ENCODE measurements at regions not wholly inside any gene's neighbourhood (a gene's known extent, or its start where the extent isn't known, plus 50 kb on each side); places are given as distances from the start of the nearest gene placed in this dataset.
"Not testable (repeated sequence)": the region's sequence is repeated elsewhere in the genome, so short reads cannot be mapped to it uniquely, and the experiment has no call there.

DNA sequence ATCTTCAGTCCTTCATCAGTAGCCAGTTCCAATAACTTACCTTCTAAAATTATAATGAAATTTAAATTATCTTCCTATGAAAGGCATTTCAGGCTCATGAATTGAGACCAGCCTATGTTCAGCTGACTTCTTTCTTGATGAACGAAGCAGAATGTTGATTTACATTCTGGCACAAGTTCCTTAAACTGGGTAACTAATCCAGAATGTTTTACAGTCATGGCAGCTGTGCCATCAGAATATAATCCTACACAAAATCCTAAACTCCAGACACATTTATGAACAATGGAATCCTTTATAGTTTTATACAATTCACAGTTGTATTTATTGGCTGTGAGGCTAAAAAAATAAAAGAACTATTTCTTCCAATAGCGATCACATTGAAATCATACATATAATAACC lies 97.3 kb upstream of the CPM start:
- DNase-seq: no peak

DNA sequence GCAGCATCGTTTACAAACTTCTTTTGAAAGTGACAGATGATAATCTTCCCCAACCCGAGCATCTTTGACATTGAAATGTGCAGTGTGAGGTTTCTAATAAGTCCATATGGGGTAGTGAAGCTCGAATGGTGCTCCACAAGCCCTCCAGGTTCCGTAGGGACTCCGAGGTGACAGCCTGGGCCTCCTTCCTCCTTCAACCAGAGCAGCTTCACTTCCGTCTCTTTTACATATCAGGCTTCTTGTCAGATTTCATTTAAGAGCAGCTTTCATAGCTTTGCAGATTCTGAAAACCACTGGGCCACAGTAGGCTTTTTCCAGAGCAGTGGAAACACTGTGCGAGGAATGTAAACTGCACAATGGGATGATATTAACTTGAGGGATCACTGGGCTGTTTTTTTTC lies 103.6 kb upstream of the CPM start:
- no peak for DNase-seq

DNA sequence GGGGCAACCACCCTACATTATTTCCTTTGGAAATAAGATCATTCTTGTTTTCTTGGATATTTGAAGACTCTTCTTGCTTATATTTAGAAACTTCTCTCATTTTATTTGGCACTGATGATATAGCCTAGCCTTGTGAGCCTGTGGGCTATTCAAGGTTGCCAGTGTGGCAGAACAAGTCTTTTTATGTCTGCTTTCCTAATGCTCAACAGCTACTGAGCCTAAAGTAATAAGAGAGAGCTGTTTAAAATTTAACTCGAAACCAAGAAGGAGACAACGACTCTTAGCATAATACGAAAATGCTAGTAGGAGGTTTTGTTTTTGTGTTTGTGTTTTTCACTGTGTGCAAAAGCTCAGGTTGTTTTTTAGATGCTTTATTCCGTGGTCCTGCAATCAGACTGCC lies 104.0 kb upstream of the CPM start:
- DNase-seq: no peak

DNA sequence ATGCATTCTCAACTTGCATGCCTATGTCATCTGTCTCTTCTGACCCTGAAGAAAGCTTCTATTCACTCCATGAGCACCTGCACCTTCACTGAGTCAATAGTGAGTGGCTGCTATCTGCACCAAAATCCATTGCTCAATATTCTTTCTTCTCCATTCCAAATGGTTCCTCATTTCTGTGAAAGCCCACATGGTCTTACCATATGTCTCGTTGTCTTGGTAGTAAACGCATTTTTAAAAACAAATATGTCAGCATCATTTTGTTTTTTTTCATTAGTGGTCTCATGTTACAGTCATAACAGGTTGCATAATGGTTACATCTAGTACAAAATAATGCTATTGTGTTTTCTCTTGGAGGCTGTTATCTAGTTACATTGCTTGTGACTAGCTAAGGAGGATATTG lies 106.9 kb upstream of the CPM start:
- no peak for DNase-seq

DNA sequence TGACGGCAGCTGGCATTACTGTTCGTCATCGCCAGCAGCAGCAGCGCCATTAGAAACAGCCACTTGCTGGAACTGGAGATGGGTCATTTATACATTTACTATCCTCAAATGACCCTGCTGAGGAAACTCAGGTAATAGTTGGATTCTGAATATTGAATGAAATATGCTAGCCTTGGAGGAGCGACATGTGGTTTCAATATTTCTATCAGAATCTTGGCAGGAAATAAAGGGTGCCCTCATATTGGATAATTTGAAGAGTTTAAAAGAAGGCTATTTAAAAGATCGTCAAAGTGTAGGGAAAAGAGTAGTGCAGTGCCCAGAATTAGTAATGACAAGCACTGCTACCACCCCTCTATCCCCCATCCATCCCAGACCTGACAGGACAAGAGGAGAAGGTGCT lies 109.6 kb upstream of the CPM start:
- no peak for DNase-seq

DNA sequence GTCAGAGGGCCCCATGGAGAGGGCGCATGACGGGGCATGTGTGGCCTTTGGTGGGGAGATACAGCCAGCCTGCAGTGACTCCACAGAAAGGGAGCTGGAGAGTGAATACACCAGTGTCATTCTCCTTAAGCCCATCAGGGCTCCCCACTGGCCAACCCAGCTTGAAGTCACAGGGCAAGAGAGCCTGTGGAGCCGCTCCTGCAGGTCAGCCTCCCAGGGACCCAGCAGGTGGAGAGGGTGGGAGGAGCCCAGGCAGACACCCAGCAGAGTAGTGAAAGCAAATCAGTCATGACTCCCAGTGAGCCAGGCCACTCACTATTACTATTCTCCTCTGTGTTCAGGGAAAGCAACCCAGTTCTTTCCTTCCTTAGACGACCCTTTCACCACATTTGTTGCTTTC lies 110.0 kb upstream of the CPM start:
- DNase-seq: no peak

DNA sequence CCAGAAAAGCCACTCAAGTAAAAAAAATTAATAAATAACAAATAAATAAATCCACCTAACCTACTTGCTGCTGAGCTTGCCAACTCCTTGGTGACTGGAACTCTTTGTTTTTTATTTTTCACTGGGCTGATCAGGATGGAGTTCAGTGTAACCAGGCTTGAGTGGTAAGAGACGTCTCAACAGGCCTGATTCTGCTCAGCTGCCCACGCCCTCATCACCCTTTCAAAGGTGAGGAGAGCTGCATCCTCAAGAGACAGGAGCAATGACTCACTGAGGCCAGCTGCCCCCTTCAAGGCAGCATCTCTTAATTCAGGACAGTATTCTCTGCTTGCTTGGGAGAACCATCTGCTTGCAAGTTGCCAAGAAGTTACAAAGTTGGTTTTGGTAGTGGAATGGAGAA lies 111.9 kb upstream of the CPM start:
- no peak for DNase-seq

DNA sequence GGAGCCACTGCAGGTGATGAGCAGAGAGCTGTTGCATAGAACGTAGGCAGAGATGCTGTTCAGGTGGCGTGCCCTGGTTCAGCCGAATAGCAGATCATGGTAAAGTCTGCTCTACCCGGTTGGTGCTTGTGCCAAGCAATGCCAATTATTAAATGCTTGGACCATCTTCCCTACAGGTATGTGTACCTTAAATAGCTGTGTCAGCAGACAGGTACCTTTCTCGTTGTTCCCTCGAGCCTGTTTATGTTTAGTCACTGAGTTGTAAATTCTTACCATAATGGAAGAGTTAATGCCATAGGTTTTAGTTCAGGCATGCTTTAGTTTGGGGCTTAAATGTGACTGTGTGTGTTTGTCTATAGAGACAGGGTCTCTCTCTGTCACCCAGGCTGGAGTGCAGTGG lies 112.5 kb upstream of the CPM start:
- no peak for DNase-seq

DNA sequence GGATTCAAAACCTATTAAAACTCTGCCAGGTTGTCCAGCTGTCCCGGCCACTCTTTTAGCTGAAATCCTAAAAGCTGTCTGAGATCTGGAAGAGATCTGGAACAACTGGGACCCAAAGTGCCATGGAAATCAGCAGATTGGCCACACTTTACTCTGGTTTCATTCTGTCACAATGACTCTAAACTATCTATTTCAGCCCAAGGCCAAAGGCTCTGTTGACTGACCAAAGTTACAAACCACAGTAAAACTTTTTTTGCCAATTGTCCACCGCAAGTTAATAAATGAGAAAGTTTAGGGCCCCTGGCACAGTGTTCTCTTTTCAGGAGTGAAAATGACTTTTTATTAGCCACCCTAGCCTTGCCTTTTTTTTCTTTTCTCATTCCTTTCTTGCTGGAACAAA lies 113.4 kb upstream of the CPM start:
- no peak for DNase-seq

DNA sequence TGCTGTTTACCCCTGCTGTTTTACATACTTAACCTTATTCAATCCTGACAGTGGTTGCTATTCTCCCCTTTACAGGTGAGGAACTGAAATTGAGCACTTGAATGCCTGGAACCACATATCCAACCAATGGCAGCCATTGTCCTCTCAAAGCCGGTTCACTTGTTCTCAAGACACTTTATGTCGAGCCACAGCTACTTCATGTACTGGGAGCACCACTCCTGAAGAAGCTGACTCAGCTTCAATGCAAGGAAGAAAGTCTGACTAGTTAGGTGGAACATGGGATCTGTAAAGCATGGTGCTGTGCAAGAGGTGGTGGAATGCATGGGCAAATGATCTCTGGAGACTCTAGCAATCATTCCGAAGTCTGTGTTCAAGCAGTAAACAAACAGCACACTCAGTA lies 113.9 kb upstream of the CPM start:
- DNase-seq: no peak

DNA sequence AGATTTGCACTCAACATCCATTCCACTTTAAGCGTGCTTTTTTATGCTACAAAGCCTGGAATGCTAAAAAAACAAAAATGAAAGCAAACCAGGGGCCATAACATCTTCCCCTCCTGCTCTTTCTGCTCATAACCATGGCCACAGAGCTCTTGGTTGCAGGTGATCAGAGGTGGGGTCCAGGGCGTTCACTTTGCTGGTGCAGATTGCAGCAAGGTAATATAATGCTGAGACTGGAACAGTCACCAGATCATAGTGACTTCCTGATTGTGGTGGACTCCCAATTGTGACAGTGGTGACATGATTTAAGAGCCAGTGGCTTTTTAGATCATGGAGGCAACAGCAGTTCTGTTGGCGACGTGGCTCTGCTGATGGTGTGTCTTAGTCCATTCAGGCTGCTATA lies 115.0 kb upstream of the CPM start:
- no peak for DNase-seq

DNA sequence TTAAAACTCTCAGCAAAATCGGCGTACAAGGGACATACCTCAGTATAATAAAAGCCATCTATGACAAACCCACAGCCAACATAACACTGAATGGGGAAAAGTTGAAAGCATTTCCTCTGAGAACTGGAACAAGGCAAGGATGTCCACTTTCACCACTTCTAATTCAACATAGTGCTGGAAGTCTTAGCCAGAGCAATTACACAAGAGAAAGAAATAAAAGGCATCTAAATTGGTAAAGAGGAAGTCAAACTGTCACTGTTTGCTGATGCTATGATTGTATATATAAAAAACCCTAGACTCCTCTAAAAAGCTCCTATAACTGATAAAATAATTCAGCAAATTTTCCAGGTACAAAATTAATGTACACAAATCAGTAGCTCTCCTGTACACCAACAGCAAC lies 116.9 kb upstream of the CPM start:
- DNase-seq: not testable (repeated sequence)

DNA sequence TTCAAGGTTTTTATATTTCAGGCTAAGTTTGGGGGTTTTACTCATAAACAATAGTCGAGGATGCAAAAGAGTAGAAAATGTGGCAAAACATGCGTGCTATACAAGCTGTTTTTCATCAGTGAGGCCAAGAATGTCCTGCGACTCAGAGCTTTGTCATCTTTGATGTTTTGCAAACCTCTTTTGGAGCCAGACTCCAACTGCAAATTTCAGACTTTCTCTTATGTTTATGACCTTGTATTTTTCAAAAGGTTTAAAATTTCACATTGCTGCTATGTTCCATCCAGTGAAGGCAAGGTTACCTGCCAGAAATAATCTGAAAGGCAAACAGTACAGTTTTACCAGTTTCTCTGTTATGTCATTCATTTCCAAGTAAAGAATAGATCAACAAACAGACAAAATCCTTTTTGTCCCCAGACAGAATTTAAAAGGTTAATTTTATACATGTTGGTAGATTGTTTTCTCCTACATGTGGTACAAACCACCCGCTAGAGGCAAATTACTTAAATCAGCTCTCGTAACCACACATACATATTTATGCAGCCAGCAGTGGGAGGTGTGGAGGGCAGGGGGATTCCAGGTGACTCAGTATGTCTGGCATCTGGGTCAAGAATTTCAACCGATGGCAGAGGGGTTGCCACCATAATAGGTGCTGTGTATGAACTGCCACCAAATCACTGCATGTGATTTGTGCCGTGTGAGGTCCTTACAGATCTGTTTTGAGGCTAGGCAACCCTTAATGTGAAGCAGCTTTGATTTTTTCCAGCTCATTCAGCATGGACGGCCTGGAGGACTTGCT lies 119.8 kb upstream of the CPM start:
- DNase-seq: peak; percentile 69

DNA sequence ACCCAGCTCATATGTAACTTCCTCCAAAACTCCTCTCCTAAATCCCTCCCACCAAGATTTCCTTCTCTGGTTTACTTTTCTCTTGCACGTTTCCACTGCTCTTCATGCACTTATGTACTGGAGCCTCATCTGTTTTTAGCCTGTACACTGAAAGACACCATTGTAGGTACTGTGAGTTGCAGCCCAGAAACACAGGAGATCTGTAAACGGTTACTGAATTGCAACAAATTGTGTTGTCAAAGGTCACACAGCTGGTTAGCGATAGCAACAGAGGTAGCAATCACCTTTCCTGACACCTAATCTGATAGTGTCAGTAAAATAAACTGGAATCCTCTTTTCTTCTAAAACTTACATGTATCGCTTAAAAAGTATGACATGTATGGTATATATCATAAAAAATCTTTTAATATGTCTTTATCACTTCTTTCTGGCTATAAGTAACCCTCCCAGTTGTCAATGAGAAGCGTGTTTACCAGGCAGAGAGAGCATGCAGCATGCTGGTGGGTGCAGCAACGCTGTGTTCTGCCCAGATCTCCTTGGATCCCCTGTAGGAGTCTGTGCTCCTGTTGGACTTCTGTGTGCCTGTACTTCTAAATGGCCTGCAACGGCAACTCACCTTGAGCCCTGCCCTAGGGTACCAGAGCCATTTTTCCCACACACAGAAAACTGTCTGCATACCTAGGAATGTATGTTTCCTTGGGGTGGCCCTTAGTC lies 121.5 kb upstream of the CPM start:
- no peak for DNase-seq

DNA sequence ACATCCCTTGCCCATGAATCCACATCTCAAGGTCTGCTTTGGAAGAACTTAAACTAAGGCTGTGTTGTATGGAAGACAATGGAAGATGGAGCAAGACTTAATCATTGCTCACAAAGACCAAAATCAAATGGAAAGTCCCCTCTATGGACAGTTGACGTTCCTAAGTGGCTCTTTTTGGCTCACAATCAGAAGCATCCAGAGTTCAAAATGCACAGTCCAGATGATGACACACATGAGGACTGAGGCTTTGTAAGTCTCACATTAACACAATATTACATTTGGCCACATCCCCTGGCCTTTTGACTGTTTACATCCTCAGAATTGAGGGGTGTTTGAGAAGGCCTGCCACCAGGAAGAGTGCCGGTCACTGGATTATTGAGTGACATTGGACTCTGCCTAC lies 122.3 kb upstream of the CPM start:
- DNase-seq: no peak

DNA sequence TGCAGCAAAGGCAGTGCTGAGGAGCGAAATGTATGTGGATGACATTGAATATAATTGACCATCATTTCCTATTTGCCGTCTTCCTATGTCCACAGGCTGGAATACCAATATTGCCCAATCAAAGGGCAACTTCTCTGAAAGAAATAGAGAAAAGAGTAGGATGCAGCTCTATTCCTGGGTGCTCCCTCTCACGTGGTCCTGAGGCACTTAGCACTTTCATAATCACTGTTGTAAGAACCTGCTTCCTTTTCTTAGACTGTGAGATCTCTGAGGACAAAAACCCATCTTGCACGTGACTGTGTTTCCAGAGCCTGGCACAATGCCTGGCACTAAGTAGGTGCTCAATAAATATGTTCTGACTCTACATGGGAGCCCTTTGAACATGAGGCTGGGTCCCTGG lies 122.7 kb upstream of the CPM start:
- no peak for DNase-seq

DNA sequence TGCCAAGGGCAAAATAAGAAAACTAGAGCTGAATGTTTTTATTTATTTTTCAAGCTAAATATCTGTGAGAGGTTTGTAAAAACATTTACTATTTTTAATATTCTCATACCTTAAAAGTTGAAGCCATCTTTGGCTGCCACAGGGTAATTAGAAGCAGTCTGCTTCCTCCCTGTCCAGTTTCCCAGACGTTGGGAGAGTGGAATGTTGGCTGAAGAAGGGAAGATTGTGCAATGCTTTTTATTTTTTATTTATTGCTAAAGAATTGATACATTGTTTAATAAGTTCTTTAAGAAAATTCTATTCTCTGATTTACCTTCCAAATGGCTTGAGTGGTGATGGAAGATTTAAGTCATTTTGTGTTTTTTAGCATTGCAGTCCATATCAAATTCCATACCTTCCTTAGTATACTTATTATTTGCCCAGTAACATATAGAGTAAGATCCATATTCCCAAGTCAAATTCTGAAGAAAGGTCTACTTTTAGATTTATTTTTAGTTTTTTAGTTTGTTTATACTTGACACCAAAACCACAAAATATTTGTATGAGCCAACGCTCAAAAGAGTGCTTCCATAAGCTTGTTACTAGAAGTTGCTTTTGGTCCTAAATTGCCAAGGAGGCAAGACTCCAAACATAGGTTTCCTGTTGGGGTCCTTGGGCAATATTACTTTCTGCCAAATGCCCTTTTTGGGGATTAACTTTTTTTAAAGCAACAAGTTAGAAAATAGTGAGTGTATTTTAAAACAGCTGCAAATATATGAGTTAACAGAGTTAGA lies 124.0 kb upstream of the CPM start:
- no peak for DNase-seq

DNA sequence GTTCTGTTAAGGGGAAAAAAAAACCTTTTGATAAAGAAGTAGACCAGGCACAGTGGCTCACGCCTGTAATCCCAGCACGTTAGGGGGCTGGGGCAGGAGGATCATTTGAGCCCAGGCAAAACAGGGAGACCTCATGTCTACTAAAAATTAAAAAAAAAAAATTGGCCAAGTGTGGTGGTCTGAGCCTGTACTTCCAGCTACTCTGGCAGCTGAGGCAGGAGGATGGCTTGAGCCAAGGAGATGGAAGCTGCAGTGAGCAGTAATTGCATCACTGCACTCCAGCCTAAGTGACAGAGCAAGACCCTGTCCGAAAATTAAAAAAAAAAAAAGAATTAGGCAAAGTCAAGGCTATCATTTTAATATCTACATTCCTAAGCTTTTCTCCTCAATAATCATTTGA lies 124.8 kb upstream of the CPM start:
- no peak for DNase-seq

DNA sequence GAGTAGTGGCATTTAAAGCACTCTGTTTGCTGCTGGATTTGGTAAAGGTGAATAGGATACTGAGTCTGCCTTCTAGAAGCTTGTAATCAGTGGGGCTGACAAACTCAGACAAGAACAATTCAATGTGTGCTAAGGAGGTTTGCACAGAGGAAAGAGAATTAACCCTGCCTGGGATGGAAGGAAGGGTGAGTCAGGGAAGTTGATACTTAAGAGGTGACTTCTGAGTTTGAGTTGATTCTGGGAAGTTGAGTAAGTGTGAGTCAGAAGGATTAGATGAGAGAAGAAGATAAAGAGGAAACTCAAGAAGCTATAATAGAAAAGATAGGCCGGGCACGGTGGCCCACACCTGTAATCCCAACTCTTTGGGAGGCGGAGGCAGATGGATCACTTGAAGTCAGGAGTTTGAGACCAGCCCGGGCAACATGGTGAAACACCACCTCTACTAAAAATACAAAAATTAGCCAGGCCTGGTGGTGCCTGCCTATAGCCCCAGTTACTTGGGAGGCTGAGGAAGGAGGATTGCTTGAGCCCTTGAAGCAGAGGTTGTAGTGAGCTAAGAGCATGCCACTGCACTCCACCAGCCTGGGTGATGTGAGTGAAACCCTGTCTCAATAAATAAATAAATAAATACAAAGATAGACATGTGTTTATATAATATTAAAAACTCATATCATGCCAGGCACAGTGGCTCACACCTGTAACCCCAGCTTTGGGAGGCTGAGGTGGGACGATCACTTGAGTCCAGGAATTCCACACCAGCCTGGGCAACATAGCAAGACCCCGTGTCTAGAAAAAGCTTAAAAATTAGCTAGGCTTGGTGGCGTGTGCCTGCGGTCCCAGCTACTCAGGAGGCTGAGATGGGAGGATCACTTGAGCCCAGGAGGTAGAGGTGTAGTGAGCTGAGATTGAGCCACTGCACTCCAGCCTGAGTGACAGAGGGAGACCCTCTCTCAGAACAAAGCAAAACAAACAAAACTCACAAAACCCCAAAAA lies 126.8 kb upstream of the CPM start:
- DNase-seq: peak; percentile 41

DNA sequence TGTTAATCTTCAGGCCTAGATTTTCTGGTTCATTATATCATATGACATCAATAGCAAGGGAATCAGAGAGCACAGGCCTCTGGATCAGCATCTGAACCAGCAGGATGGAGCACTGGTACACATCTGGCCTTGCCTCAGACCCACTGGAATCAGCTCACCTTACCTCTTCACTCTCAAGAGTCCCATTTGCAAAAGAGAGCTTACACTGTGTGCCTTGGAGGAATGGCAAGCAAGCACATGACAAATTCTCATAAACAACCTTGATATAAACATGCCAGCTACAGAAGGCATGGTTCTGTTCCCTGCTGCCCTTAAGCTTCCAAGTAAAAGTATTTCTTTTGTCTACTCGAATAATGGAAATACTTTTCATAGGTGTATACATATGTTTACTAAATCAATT lies 128.6 kb upstream of the CPM start:
- no peak for DNase-seq

DNA sequence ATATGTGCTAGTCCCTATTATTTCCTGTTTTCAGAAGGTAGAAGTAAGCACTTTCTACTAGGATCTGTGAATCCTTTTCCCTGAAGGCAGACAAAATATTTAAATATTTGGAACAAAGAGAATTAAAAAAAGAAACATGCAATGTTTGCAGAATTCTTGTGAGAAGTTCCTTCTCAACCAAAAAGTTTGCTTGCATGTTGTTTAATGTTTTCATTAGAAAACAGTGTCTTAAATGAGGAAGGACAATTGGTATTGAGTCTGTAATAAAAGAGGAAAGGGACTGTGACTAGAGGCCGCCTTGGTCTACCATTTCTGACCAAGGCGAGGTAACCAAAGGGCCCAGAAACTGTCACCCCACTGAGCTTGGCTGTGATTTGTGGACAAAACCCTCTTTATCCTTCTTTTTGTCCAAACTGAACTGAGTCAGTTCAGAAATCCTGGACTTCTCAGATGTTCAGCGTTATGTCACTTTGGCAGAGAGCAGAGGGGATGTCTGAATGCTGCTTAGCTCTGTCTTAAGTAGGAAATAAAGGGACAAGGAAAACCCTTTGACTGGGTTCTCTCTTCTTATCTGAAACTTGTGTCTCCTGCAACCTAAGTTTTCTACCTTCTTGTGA lies 129.8 kb upstream of the CPM start:
- DNase-seq: no peak

DNA sequence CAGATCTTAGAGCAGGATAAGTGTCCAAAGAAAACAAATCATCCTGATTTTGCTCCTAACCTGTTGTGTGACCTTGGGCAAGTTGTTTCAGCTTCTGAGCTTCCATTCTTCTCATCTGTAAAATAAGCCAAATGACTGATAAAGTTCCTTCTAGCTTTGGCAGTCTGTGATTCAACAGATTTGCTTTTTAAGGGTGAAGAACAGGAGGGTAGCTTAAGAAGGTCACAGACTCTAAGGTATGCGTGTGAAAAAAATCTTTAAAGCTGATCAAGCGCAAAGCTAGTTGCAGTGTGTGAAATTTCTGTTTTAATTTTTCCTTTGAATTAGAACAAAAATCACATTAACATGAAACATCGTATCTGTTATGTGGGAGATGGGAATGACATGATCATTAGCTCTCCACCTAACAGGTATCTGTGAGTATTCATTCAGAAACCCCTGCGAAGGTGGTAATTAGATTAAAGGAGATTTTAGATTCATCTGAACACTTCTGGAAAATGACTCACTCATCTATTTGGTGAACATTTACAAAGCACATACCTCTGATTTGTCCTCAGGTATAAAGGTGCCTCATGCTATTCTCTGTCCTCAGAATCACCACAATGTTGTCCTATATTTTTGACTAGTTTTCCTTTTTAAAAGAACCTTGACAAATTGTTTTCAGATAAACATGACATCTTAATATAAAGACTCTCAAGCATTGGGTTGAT lies 131.9 kb upstream of the CPM start:
- no peak for DNase-seq

Measured in activated CD4-positive, alpha-beta T cell treated with anti-CD3 and anti-CD28 coated beads for 48 hours (primary cell).